Endometrium (tissue), 2 donors: ENCODE measurements at regions not wholly inside any gene's neighbourhood (a gene's known extent, or its start where the extent isn't known, plus 50 kb on each side); places are given as distances from the start of the nearest gene placed in this dataset.
"Not testable (repeated sequence)": the region's sequence is repeated elsewhere in the genome, so short reads cannot be mapped to it uniquely, and the experiment has no call there.

Source experiments
- FAIRE-seq: peaks from 2 replicates; lab custom pipeline; 2012; peaks lifted over from hg19 to GRCh38; lab: Jason Lieb, UNC
- donor health status: control.
- donor health status: control.

DNA sequence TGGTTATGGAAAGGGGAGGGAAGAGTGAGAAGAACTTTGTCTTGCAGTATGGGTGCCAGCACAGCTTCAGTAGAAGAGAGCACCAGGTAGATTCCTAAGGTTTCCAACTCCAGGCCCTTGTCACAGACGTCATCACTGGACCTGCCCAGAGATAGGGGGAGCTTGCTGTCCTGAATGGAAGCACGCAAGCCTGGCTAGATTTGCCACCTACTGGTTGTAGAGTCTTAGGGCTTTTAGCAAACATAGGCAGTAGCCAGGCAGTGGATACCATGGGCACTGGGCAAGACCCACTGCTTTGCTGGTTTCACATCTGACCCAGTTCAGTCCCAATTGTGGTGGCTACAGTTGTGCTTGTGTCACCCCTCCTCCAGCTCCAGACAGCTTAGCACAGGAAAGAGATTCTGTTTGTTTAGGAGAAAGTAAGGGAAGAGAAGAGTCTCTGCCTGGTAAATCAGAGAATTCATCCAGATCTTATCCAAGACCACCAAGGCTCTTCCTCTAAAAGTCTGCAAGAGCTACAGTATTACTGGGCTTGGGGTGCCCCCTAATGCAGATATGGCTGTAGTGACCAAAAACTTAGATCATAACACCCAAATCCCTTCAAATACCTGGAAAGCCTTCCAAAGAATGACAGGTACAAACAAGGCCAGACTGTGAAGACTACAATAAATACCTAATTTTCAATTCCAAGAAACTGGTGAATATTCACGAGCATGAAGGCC, 158.9 kb downstream of the HINT1 start:
- FAIRE-seq, result no peak

DNA sequence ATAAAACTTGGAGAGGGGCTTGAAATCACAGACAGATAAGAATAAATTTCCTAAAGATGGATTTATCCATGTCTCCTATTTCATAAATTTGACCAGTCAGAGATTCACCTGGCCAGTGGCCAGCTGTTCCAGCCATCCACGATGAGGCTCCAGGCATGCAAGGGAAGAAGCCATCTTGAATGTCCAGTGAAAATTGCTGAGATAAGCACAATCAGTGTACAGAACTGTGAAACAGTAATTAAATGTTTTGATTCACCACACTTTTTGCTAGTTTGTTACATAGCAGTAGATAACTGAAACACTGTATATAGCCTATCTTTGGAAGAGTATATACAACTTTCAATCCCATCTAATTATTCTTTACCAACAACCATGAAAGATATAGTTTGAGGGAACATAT, 163.5 kb downstream of the HINT1 start:
- no peak for FAIRE-seq

DNA sequence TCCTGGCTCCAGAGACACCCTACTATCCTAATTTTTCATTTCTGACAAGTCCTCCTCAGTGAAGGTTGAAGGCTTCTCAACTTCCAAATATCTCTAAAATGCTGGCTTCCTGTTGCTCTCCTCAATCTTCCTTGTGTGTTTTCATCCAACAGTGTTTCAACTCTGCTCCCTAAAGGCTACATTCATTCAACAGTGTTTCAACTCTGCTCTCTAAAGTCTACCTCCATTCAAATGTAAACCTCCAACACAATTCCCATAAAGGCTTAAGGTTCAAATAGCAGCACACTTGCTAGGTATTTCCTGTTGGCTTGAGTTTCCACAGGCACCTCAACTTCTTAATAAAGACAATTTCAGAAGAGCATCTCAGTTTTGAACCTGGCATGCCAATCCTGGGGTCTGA, 164.8 kb downstream of the HINT1 start:
- no peak for FAIRE-seq

DNA sequence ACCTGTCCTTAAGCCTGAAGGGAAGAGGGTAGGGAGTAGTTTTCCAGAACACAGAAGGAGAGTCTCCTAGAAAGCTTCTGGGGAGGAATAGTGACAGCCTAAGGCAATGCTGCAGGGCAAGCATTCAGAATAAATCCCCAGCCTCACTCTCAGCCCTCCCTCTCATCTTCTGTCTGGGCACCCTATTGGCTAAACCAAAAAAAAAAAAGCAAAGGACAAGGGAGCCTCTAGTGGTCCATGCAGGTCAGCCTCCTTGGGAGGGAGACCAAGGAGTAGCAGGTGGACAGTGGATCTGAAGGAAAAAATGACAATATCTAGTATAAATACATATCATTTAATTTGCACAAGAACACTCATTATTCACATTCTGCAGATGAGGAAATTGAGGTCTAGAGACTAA, 168.3 kb downstream of the HINT1 start:
- FAIRE-seq, result not testable (repeated sequence)

DNA sequence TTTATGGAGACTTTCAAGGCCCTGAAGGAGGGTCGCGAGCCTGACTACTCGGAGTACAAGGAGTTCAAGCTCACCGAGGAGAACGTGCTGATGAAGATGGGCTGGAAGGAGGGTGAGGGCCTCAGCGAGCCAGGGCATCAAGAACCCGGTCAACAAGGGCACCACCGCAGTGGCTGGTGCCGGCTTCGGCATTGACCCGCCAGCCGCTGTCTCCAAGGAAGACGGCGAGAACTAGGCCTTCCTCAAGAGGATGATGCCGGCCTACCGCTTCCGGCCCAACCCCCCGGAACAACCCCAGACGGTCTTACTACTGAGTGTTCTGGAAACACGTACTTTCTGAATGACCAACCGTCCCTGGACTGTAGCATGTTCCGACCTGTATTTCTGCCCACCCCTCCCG, 169.2 kb downstream of the HINT1 start:
- no peak for FAIRE-seq

DNA sequence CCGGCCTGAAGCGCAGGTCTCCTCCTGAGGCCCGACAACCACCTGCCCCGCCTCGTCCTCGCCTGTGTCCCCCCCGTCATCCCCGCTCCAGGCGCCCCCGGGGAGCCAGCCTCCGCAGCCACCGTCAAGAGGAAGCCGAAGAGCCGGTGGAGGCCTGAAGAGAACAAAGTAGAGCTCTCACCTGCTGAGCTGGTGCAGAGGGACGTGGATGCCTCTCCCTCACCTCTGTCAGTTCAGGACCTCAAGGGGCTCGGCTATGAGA, 169.9 kb downstream of the HINT1 start:
- no peak for FAIRE-seq

DNA sequence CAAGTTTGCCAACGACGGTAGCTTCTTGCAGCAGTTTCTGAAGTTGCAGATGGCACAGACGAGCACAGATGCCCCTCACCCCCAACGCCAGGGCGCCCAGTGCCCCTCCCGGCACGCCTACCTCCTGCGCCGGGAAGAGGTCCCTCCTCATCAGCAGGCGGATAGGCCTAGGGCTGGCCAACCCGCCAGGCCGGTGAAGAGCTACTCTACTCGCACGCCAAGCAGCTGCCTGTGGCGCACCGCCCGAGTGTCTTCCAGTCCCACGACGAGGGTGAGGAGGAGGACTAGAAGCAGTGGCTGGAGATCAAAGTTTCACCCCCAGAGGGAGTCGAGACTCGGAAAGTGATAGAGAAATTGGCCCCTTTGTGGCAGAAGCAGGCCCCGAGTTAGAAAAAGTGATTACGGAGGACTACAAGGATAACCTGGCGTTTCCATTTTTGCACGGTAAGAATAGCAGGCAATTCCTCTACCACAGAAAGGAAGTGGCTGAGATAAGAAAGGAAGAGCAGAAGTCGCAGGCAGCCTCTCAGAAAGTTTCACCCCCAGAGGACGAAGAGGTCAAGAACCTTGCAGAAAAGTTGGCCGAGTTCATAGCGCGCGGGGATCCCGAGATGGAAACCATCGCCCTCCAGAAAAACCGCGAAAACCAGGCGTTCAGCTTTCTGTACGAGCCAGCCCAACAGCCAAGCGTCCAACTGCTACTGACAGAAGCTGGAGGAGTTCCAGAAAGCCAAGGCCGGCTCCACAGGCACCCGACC, 170.4 kb downstream of the HINT1 start:
- no peak for FAIRE-seq

DNA sequence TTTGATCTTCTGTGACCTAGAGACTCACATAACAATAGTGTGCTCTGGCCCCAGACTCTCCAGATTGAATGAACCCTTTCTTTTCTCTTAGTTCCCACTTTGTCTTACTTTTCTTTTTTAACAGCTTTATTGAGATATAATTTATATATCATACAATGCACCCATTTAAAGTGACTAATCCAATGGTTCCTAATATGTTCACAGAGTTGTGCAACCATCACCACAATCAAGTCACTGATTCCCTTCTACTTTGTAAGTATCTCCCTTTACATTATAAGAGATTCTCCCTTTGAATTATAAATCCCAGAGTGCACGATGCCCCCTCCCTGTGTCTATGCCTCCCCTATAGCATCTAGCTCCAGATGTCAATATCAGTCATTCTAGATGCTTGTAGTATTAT, 172.4 kb downstream of the HINT1 start:
- no peak for FAIRE-seq

DNA sequence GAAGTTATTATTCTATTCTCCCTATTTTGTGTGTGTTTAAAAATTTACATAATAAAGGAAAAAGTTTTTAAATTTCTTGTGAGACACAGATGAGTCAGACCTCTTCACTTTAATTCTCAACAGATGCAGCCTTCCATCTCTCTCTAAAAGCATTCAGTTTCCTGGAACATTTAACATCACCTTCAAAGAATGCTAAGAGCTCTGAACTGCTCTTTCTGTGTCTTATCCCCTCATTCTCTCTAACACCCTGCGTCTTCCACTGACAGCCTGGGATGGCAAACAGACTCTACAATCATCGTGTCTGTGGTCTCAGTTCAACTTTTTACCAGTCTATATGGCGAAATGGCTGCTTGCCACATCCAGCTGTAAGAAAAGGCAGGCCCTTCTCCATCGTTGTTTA, 173.0 kb downstream of the HINT1 start:
- peak; percentile 21 for FAIRE-seq

DNA sequence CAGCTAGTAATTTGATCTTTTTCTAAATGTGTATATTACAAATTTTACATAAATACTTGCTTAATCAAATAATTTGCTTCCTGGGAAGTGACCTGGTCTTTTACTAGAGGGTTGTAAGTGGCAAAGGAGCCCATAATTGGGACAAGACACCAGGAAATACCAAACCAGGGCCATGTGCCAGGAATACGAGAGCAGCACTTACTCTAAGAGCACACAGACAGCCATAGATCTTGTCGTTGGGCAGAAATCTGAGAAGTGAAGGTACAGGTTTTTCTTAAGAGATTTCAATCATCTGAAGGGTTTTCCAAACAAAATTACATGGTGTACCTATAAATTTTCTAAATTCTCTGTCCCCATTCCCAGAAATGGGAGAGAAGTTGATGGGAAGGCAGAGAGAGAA, 179.3 kb downstream of the HINT1 start:
- FAIRE-seq, result no peak

DNA sequence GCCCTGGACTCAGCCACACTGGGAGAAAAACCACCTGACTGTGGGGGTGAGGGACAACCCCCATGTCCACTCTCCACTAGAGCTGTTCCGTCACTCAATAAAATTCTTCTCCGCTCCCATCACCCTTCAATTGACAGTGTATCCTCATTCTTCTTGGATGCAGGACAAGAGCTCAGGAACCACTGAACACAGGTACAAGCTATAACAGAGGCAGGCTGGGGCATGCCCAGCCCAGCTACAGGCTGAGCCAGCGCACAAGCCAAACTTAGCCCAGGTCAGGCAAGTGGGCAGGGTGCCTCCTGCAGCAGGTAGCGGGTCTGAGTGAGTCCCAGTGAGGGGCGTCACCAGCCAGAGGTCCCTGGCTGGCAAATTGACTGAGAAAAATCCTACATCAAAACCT, 183.4 kb downstream of the HINT1 start:
- no peak for FAIRE-seq

DNA sequence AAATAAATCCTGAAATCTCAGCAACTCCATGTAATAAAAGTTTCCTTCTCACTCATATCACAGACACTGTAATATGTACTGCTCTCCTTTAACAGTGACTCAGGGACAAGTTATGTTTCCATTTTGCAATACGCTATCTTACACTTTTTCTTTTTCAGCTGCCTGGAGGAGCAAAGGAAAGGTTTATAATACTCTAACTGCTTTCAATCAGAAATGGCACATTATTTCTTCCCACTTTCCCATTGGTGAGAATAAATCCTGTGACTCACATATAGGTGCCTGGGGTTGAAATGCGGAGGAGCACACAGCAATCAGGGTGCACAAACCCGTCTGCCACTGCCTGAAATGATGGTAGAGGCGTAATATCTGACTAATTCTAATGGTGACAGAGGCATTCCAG, 186.6 kb downstream of the HINT1 start:
- no peak for FAIRE-seq

DNA sequence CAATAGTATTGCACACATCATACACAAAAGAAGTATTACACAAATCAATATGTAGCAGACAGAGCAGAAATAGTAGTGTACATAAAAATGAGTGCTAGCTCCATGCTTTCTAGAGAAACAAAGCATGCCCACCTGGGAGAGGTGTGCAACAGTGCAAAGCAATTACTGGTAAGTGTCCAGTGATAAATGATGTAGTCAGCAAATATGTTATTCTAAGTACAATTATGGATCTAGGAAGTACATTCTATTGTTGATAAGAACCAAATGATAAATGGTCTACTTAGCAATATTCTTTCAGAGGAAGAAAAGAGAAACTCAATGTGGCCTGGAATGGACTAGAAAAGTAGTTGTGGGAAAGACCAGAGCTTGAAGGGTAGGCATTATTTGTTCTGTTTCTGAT, 188.6 kb downstream of the HINT1 start:
- FAIRE-seq, result no peak

DNA sequence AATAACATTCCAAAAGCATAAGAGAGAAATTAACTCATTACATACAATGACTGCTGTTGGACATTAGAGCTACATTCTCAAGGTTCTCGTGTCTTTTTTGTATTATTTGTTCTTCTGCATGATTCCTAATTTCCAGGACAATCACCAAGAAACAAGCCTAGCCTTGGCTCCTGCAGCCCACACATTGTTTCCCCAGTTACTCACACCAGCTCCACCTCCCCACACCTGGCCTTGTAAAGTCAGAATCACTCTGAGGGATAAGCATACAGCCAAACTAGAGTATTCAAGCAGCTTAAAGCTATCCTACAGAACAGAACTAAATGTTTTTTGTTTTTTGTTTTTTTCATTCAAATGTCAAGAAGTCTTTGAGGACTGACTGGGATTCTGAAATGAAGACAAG, 189.2 kb downstream of the HINT1 start:
- no peak for FAIRE-seq

DNA sequence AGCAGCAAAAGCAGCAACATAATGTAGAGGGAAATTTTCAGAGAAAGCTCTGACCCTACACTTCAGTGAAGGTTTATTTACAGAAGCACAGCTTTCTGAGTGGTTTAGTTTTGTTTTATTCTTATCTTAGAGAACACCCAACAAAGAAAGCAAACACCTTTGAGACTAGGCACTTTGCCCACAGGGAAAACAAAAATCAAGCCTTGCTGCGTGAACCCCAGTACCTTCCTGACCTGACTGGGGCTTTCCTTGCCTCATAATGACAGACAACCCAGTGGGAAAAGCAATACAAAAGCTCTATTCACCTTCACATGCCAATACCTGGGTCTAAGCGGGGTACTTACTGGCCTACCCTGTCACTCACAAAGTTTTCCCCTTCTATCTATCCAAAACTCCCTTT, 189.8 kb downstream of the HINT1 start:
- no peak for FAIRE-seq

DNA sequence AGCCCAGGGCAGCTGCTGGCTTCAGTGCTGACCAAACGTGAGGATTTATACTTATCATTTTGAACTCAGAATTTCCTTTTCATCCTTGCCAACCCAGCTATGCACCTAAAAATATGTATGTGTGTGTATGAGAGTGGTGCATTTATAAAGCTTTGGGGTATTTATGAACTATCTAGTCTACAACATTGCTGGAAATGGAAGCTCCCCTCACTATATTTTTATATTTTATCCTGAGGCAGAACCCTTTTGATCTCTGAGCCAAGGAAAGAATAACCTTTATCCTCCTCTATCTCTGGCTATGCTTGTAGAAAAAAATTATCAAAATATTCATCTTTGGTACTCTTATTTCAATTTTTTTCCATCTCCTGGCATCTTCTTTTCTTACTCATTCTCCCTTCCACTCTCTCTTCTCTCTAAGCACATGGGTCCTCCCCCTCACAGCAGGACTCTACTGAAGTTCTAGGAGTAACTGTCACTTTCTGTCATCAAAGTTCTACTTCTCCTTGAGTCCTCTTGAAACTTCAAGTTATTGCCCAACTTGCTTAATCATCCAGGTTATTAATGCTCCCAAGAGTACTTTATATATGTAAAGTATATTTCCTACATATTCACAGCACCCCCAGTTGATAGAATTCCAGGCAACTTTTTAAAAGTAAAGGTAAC, 190.9 kb downstream of the HINT1 start:
- no peak for FAIRE-seq

DNA sequence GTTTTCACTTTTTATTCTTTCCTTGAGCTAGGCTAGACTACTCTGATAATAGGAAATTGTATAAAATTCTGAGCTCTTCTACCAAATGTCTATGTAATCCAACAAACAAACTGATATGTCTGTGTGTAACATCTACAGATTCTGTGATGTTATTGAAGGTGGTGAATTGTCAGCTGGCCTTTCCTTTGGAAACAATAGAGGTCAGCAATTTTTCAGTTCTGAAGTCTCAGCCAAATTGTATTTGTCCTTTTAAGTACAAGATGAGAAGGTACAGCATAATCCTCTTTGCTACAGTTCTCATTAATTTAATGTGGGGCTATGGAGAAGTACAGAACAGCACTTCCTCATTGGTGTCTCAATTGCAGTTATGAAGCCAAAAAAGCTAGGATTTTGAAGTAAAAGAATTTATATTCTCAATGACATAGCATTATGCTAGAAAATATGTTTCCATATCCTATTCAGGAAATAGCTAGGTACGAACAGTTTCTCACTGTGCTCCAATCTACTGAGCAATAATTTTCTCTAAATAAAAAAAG, 198.0 kb downstream of the HINT1 start:
- FAIRE-seq, result no peak

DNA sequence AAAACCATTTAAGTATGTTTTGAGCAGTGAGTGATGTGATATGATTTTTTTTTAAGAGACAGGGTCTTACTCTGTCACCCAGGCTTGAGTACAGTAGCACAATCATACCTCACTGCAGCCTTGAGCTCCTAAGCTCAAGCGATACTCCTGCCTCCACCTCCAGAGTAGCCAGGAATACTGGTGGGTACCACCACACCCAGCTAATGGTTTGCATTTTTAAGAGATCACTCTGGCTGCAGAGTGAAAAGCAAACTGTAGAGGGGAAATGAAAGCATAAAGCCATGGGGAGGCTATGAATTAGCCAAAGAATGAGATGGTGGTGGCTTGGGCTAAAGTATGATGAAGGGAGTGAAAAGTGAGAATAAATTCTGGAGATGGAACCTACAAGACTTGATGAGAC, 199.1 kb downstream of the HINT1 start:
- no peak for FAIRE-seq

DNA sequence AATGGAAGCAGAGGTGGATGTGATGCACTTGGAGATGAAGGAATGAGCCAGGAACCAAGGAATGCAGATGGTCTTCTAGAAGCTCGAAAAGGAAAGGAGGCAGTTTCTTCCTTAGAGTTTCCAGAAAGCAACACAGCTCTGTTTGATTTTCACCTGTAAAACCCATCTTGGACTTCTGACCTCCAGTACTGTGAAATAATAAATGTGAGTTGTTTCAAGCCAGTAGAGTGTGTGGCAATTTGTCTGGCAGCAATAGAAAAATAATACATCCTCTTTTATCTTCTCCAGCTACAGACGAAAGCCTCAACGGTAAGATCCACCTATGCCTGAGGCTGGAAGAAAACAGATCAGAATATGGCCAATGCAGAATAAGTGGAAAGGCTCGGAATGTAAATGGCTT, 199.7 kb downstream of the HINT1 start:
- FAIRE-seq, result no peak

DNA sequence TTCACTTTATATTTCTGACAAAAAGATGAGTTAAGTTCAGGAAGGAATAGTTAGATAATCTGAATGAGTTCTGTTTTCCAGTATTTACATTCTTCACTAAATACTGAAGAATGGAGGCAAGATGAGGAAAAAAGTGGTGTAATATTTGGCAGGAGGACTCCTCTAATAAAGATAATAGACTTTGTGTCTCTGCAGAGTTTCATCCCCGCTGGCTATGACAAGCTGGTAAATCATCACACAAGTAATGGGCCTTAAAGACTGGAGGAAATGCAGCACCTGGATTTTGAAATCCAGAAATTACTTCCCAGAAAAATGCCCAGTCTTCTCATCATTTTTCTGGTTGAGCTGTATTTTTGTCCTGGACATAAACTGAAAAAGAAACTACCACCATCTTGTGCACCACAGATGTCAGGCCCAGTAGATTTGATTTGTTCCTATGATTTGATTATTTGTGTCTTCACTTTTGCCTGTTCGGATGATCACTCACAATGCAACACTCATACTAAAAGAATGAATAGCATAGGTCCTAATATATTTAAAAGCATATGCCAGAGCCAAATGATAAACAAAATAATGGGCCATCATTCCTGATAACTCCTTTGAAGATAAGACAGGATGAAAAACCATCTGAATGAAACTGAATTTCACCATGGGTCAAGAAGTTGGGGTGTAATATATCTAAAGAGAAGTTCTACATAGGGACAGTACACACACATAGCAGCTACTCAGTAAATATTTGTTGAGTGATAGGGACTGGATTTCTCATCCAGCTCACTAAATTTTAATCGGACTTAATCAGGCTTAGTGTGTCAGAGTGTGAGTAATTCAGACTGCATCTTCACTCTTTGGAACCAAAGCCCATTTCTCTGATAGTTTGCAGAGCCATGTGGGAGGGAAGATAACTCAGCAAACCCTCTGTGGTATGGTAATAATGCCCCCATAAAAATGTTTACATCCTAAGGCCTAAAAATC, 200.5 kb downstream of the HINT1 start:
- FAIRE-seq, result peak; percentile 68

DNA sequence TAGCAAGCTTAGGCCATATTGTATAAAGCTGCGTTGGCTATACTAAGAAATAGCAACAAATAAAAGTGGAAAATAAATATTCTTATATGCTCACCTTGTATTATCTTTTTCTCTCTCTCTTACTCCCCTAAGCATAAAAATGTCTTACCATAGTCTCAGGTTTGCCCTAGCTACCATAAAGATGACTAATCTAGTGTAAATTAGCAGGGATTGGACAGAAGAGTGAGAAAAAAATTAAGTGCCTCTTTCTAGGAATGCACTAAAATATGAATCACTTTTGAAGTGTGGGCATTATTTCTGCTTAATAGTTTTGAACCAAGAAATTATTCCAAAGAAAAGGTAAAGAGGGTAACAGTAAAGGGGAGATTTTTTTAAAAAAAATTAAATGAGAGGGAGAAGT, 201.3 kb downstream of the HINT1 start:
- FAIRE-seq, result no peak

DNA sequence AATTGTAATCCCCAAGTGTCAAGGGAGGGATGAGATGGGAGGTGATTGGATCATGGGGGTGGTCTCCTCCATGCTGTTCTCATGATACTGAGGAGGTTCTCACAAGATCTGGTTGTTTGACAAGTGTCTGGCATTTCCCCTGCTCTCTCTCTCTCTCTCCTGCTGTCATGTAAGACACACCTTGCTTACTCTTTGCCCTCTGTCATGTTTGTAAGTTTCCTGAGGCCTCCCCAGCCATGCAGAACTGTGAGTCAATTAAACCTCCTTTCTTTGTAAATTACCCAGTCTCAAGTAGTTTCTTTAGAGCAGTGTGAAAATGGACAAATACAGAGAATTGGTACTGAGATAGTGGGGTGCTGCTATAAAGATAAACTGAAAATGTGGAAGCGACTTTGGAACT, 207.9 kb downstream of the HINT1 start:
- FAIRE-seq, result no peak
